Astrocyte of the spinal cord (primary cell): ENCODE measurements at regions not wholly inside any gene's neighbourhood (a gene's known extent, or its start where the extent isn't known, plus 50 kb on each side); places are given as distances from the start of the nearest gene placed in this dataset.
"Not testable (repeated sequence)": the region's sequence is repeated elsewhere in the genome, so short reads cannot be mapped to it uniquely, and the experiment has no call there.

Experiments used
- DNase-seq: peaks from one replicate; pipeline ENCODE4 v3.0.0; 2011; ENCODE audit warnings: low read depth, low spot score
- H3K4me3 ChIP-seq: 2 replicates; pipeline ENCODE4 v1.5.1; 2011; ENCODE audit warnings: low read depth, mild to moderate bottlenecking, low read length, moderate library complexity
- CTCF ChIP-seq: IDR thresholded peaks from 2 replicates; pipeline ENCODE4 v1.5.1; 2012; ENCODE audit warnings: low read depth, mild to moderate bottlenecking, low read length, inconsistent platforms
- in situ Hi-C: cut with HindIII; loops from 2 replicates; pipeline ENCODE4 v1.10.0; 2017; ENCODE audit warnings: low sequenced_read_pairs

GRCh38 chr9:87372356-87372851, 125.3 kb upstream of the DAPK1 start:
- no peak for TF ChIP-seq CTCF
- in situ Hi-C loops = no loop called here
- no peak for DNase-seq

GRCh38 chr9:87374023-87374919, 123.4 kb upstream of the DAPK1 start:
- peak; percentile 34 for DNase-seq
- in situ Hi-C loops, H3K4me3 ChIP-seq: not testable (repeated sequence)

More at GRCh38 chr9:87372356-87372851, 125.3 kb upstream of the DAPK1 start:
- no peak overlapping the region for H3K4me3 ChIP-seq

- DNase-seq = peak; percentile 18
- in situ Hi-C loops = no loop called here
- no peak overlapping the region for H3K4me3 ChIP-seq
- TF ChIP-seq CTCF = no peak
These were observed 122.1 kb upstream of the DAPK1 start for GRCh38 chr9:87375397-87376073.

GRCh38 chr9:87378676-87379075, 119.0 kb upstream of the DAPK1 start:
- TF ChIP-seq CTCF = no peak
- in situ Hi-C loops = no loop called here

GRCh38 chr9:87379300-87379699, 118.4 kb upstream of the DAPK1 start:
- no peak overlapping the region for H3K4me3 ChIP-seq
- no peak for TF ChIP-seq CTCF
- DNase-seq = no peak
- in situ Hi-C loops = no loop called here

More at GRCh38 chr9:87378676-87379075, 119.0 kb upstream of the DAPK1 start:
- no peak for DNase-seq
- H3K4me3 ChIP-seq = no peak overlapping the region

- TF ChIP-seq CTCF = no peak
- peak; percentile 25 for DNase-seq
These were observed 116.5 kb upstream of the DAPK1 start for GRCh38 chr9:87381050-87381711.

More at GRCh38 chr9:87381050-87381711, 116.5 kb upstream of the DAPK1 start:
- H3K4me3 ChIP-seq = no peak overlapping the region
- in situ Hi-C loops = no loop called here
